ENCODE measurements at regions not wholly inside any gene's neighbourhood (a gene's known extent, or its start where the extent isn't known, plus 50 kb on each side); places are given as distances from the start of the nearest gene placed in this dataset.
"Not testable (repeated sequence)": the region's sequence is repeated elsewhere in the genome, so short reads cannot be mapped to it uniquely, and the experiment has no call there.

- no peak for DNase-seq
These were observed 87.8 kb upstream of the PPP1R26 start for GRCh38 chr9:135391759-135392158.

DNA sequence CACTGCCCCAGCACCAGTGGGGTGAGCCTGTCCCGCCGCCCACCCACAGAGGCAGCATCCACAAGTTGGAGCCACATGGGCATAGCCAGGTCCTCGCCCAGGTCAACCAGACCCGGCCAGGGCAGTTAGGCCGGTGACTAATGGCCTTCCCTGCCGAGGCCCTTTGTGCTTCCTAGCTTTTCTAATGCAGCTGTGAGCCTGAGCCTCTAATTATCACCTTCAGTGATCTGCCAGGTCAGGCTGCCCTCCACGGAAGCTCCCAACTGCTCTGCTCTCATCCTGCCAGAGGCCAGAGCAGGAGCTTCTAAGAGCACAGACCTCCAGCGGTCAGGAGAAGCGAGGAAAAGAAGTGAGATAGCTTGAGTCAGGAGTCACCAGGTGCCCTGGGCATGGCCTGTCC lies 87.1 kb upstream of the PPP1R26 start:
- DNase-seq: no peak

- DNase-seq: no peak
These were observed 85.5 kb upstream of the PPP1R26 start for GRCh38 chr9:135394131-135394530.

DNA sequence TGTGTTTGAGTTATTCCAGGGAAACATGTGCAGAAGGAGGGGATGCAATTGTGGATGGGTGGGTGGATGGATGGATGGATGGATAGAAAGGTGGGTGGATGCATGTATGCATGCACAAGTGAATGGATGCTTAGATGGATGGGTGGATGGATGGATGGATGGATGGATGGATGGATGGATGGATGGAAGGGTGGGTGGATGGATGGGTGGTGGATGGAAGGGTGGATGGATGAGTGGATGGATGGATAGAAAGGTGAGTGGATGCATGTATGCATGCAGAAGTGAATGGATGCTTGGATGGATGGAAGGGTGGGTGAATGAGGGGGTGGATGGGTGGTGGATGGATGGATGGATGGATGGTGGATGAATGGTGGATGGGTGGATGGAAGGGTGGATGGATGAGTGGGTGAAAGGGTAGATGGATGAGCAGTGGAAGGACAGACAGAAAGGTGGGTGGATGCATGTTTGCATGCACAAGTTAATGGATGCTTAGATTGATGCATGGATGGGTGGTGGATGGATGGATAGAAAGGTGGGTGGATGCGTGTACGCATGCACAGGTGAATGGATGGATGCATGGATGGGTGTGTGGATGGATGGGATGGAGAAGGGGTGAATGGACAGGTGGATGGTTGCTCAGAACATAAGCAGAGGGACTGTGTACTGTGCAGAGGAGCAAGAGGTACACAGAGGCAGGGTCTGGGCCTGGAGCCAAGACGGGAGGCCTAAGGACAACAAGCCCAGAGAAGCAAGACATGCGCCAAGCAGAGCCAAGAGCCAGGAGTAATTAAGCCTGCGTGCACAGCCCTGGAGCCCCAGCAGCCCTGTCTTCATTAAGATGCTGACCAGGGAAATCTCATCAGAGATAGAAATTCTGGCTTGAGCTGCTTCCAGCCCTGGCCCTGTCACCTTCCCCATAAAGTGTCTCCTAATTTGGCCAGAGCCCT lies 84.6 kb upstream of the PPP1R26 start:
- no peak for DNase-seq

- no peak for DNase-seq
These were observed 82.4 kb upstream of the PPP1R26 start for GRCh38 chr9:135397142-135397541.

GRCh38 chr9:135399000-135399649 lies 80.5 kb upstream of the PPP1R26 start:
- no peak for DNase-seq

- DNase-seq: no peak
These were observed 79.1 kb upstream of the PPP1R26 start for GRCh38 chr9:135400496-135400895.

DNA sequence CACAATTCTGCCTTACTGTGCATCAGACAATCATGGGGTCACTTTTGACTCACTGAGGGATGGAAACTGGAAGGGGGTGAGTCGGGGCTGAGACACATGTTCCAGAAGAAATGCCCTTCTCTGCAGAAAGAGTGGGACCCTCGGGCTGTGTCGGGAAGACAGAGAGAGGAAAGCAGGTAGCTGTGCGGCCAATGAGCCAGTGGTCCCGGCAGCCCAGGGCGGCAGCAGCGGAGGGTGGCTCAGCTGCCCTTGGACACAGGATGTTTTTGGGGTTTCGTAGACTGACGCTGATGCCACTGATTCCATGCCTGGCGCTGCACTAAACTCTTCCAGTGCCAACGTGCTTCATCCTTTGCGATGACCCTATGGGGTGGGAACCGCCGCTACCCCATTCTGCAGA lies 78.4 kb upstream of the PPP1R26 start:
- DNase-seq: no peak

GRCh38 chr9:135402048-135402738 lies 77.4 kb upstream of the PPP1R26 start:
- DNase-seq: no peak

GRCh38 chr9:135402739-135403695 lies 76.6 kb upstream of the PPP1R26 start:
- no peak for DNase-seq

DNA sequence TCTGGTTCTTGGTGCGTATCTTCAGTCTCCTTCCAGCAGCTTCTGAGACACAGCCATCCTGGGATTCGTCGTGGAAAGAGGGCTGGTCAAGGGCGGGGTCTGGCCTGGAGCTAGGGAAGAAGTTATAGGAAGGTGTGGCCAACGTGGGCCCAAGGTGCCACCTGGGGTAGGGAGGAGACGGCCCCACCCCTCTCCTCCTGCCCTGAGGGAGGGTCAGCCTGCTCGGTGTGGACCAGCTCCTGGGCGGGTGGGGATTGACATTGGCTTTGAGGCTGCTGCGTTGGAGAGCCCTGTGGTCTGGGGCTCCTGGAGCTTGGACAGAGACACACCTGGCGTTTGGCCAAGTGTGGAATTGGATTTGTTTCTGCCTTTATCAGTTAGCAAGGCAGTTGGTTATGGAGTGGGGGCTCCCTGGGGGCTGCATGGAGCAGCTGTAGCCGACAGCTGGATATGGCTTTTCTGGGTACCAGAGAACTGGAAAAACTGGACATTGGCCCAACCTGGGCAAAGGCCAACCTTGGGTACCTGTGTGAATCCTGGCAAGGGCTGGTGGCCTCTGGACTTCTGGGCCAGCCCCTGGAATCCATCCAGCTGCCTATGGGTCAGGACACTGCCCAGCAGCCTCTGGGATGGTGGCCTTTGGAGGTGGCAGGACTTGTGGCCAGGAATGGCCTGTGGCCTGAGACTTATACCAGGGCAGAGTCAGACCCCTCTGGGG lies 75.7 kb upstream of the PPP1R26 start:
- DNase-seq: no peak

GRCh38 chr9:135404451-135405144 lies 75.0 kb upstream of the PPP1R26 start:
- no peak for DNase-seq

GRCh38 chr9:135405145-135405464 lies 74.5 kb upstream of the PPP1R26 start:
- DNase-seq: not testable (repeated sequence)

DNA sequence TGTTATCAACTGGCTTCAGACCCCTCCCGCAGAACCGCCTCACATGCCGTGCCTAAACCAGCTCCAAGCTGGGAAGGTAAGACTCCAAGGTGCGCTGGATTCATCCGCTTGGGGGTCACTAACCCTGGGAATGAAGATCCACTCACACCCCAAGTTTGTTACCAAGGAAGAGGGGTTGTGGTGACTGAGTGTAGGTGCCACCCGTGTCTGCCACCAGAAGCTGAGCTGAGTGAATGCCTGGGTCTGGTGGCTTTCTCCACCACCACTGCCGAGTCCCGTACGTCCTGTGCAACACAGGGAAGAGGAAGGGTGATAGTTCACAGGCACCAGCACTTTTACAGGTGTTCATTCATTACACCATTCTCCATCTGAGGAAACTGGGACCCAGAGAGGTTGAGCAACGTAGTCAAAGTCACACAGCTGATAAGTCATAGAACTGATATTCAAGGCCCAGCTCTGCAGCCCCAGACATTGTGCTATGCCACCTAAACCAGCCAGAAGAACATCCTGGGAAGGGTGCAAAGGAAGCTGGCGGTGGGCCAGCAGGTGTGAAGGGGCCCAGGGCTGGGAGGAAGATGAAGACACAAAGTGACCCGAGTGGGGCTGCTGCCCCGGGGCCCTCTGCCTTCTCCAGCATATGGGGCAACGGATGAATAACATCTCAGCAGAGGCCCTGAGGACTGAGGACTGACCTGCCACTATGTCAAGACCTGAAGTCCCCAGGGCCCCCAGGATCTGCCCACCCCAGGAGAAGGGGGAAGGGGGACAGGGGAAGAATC lies 70.9 kb upstream of the PPP1R26 start:
- DNase-seq: no peak

DNA sequence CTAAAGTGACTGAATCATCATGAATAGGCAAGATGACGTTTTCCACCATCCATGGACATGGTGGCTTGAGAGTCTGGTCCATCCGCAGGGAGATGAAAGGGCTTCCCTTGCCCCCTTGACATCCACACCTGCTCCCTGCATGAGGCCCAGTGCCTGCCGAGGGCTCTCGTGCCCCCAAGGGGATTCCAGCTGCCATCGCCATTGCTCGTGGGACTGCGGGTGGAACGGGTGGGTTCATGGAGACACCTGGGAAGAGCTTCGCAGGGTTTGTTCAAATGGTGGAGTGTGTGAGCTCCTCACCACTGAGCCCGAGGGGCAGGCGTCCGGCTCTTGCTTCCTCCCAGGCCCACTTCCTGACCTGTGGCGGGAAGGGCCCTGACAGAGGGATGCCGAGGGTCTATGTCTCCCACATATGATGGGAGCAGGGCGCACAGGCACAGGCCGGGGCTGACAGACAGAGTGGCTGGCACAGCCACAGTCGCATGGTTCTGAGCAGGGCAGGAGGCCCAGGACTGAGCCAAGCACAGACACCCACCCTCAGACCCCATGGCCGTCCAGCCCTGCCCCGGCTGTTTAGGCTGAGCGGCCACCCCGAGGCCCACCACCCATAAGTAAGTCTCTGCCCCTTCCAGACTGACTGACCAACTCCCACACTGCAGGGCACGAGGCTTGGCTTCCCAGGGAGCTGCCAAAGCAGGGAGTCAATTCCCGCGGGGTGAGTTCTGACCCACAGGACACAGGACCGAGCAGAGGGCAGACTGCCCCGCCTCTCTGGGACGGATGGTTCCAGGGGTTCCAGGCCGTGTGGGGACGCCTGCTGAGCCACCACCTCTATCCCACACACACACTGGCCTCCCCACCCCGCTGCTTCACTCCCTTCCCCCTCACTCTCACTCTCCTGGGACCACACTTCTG lies 70.0 kb upstream of the PPP1R26 start:
- no peak for DNase-seq

DNA sequence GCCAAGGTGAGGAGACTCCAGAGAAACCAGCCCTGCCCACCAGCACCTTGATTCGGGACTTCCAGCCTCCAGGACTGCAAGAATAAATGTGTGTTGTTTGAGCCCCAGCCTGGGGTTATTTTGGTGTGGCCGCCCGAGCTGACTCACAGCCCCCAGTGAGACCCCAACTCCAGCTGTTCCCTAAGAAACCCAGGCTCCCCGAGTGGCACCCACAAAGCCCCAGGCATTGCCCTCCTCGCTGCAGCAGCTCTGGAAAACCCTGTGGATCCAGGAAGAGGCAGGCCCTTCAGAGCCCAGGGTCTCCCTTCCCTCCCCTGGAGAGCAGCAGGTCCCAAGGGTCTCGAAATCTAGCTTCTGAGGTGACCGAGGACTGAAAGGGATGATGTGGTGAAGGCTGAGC lies 69.2 kb upstream of the PPP1R26 start:
- DNase-seq: no peak

GRCh38 chr9:135410831-135411473 lies 68.6 kb upstream of the PPP1R26 start:
- no peak for DNase-seq

DNA sequence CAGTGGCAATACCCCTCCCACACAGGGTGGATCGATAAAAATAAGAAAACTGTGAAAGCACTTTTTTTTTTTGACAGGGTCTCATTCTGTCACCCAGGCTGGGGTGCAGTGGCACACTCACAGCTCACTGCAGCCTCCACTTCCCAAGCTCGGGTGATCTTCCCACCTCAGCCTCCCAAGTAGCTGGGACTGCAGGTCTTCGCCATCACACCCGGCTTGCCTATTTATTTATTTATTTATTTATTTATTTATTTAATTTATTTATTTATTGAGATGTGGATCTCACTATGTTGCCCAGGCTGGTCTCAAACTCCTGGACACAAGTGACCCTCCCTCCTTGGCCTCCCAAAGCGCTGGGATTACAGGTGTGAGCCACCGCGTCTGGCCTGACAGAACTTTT lies 68.0 kb upstream of the PPP1R26 start:
- DNase-seq: not testable (repeated sequence)

Measured in activated naive CD4-positive, alpha-beta T cell treated with Interleukin-2 at 50 U/mL for 16 hours (primary cell).